Liver (tissue), 8 donors: ENCODE measurements at regions not wholly inside any gene's neighbourhood (a gene's known extent, or its start where the extent isn't known, plus 50 kb on each side); places are given as distances from the start of the nearest gene placed in this dataset.

Experiments used
- DNase-seq: peaks from one replicate; pipeline ENCODE4 v3.0.0-alpha.2; 2017; ENCODE audit warnings: low spot score
- H3K27ac ChIP-seq, 2 donors: one replicate each; pipeline ENCODE4 v1.7.0; 2013; ENCODE audit warnings: inconsistent platforms in 2 of 2, low read length in 2 of 2, control low read depth in 1 of 2, low read depth in 1 of 2, mild to moderate bottlenecking in 1 of 2
- H3K27me3 ChIP-seq, 4 donors: one replicate each; pipeline versions ENCODE4 v1.6.1 to v1.7.0; 2013; ENCODE audit warnings: low read length in 3 of 4, inconsistent platforms in 1 of 4, mild to moderate bottlenecking in 1 of 4, moderate library complexity in 1 of 4; ENCODE audit not compliant: control insufficient read depth in 4 of 4, insufficient read depth in 4 of 4
- H3K36me3 ChIP-seq, 4 donors: one replicate each; pipeline versions ENCODE4 v1.6.1 to v1.7.0; 2013; ENCODE audit warnings: low read length in 3 of 4, mild to moderate bottlenecking in 3 of 4, low read depth in 1 of 4, moderate library complexity in 1 of 4; ENCODE audit not compliant: control insufficient read depth in 4 of 4, insufficient read depth in 3 of 4
- H3K4me1 ChIP-seq, 4 donors: one replicate each; pipeline versions ENCODE4 v1.6.1 to v1.7.0; 2013; ENCODE audit warnings: low read length in 3 of 4, mild to moderate bottlenecking in 3 of 4, moderate library complexity in 1 of 4; ENCODE audit not compliant: control insufficient read depth in 4 of 4, insufficient read depth in 4 of 4
- H3K4me3 ChIP-seq, 3 donors: one replicate each; pipeline versions ENCODE4 v1.6.1 to v1.7.0; 2013; ENCODE audit warnings: low read length in 3 of 3, control low read depth in 1 of 3, low read depth in 1 of 3, mild to moderate bottlenecking in 1 of 3
- H3K9ac ChIP-seq, 2 donors: one replicate each; pipeline ENCODE4 v1.7.0; 2013; ENCODE audit warnings: low read length in 2 of 2, mild to moderate bottlenecking in 2 of 2, moderate library complexity in 2 of 2, control low read depth in 1 of 2, low read depth in 1 of 2
- H3K9me3 ChIP-seq, 4 donors: one replicate each; pipeline versions ENCODE4 v1.6.1 to v1.7.0; 2013; ENCODE audit warnings: low read length in 3 of 4; ENCODE audit not compliant: control insufficient read depth in 4 of 4
- EGR1 ChIP-seq, 2 donors: IDR thresholded peaks; 2 replicates each; pipeline ENCODE4 v1.6.1; 2016 to 2018; ENCODE audit warnings: antibody characterized with exemption in 2 of 2, low read depth in 2 of 2
- FOXA1 ChIP-seq: IDR thresholded peaks from 2 replicates; pipeline ENCODE4 v1.6.1; 2016; ENCODE audit warnings: antibody characterized with exemption
- FOXA2 ChIP-seq: IDR thresholded peaks from 2 replicates; pipeline ENCODE4 v1.6.1; 2016; ENCODE audit warnings: antibody characterized with exemption
- GABPA ChIP-seq, 2 donors: IDR thresholded peaks in 1 of 2; conservative IDR thresholded peaks in 1 of 2; 2 replicates each; pipeline ENCODE4 v1.6.1; 2016; ENCODE audit warnings: antibody characterized with exemption in 2 of 2, mild to moderate bottlenecking in 1 of 2, moderate library complexity in 1 of 2
- HNF4A ChIP-seq, 2 donors: conservative IDR thresholded peaks; 2 replicates each; pipeline ENCODE4 v1.6.1; 2016; ENCODE audit warnings: antibody characterized with exemption in 2 of 2, mild to moderate bottlenecking in 2 of 2
- HNF4G ChIP-seq: IDR thresholded peaks from 2 replicates; pipeline ENCODE4 v1.6.1; 2016; ENCODE audit warnings: antibody characterized with exemption
- JUND ChIP-seq, 2 donors: IDR thresholded peaks; 2 replicates each; pipeline ENCODE4 v1.6.1; 2016; ENCODE audit warnings: antibody characterized with exemption in 2 of 2
- NR2F2 ChIP-seq: IDR thresholded peaks from 2 replicates; pipeline ENCODE4 v1.6.1; 2016; ENCODE audit warnings: antibody characterized with exemption
- RAD21 ChIP-seq, 2 donors: IDR thresholded peaks; 2 replicates each; pipeline ENCODE4 v1.6.1; 2016; ENCODE audit warnings: antibody characterized with exemption in 2 of 2, mild to moderate bottlenecking in 2 of 2
- RXRA ChIP-seq, 2 donors: IDR thresholded peaks; 2 replicates each; pipeline ENCODE4 v1.6.1; 2017 to 2018; ENCODE audit warnings: antibody characterized with exemption in 2 of 2, mild to moderate bottlenecking in 1 of 2
- SP1 ChIP-seq: IDR thresholded peaks from 2 replicates; pipeline ENCODE4 v1.6.1; 2018; ENCODE audit warnings: antibody characterized with exemption, mild to moderate bottlenecking
- TAF1 ChIP-seq: conservative IDR thresholded peaks from 2 replicates; pipeline ENCODE4 v1.6.1; 2016; ENCODE audit warnings: antibody characterized with exemption, mild to moderate bottlenecking
- YY1 ChIP-seq: IDR thresholded peaks from 2 replicates; pipeline ENCODE4 v1.6.1; 2016; ENCODE audit warnings: antibody characterized with exemption, mild to moderate bottlenecking
- WGBS: extraction: QIAGEN DNeasy Blood & Tissue Kit; methylation state at CpG from one replicate; pipeline ENCODE4 v1.1.7; 2013; 5-methylcytosine and 5-hydroxymethylcytosine counted together
- TF ChIP-seq, protein P1 (sequence below): IDR thresholded peaks from 2 replicates; pipeline ENCODE4 v1.6.1; 2016; ENCODE audit warnings: antibody characterized with exemption
- TF ChIP-seq, protein P2 (sequence below): fragments of 150-350 bp; IDR thresholded peaks from 2 replicates; pipeline ENCODE4 v1.5.1; 2017; ENCODE audit warnings: improper control_type of control experiment, low read depth, low read length; ENCODE audit not compliant: missing input control
- TF ChIP-seq, protein P3 (sequence below): IDR thresholded peaks from 2 replicates; pipeline ENCODE4 v1.6.1; 2016; ENCODE audit warnings: antibody characterized with exemption
- TF ChIP-seq, protein P4 (sequence below): IDR thresholded peaks from 2 replicates; pipeline ENCODE4 v1.6.1; 2016; ENCODE audit warnings: antibody characterized with exemption
- donor health status: healthy.
- donor health status: healthy.
- donor health status: healthy.
- donor health status: healthy.
- donor health status: healthy.

DNA sequence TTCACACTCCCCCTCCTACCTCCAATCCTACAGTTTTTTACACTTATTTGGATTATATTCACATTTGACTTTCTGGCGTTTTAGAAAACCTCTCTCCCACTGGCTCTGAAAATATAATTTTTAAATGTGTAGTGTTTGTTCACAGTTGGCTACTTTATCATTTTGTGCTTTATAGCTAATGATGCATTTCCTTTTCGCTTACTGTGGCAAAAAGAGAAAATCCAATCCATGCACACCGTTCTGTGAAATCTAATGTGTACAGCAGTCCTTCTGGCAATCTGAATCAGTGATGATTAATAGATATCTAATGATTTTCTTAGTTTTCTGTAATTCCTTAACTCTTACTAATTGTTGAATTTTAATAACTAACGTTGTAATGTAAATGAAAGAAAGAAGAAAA is 271.5 kb downstream of the ARAP2 start:
- Histone ChIP-seq H3K9me3 (no peaks in the 10 kb centered on the region), H3K36me3 (no peaks in the 10 kb centered on the region), H3K27me3 (no peaks in the 10 kb centered on the region), H3K9ac (no peak overlapping the region), H3K27ac (no peak overlapping the region), H3K4me3 (no peak overlapping the region), H3K4me1 (no peaks in the 10 kb centered on the region)
- 71% methylated on average over 4 of the region's 4 CpGs for WGBS
- no peak for DNase-seq
- TF ChIP-seq, protein P1, sequence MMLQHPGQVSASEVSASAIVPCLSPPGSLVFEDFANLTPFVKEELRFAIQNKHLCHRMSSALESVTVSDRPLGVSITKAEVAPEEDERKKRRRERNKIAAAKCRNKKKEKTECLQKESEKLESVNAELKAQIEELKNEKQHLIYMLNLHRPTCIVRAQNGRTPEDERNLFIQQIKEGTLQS: no peak
- TF ChIP-seq HNF4G (no peak), FOXA2 (no peak)

DNA sequence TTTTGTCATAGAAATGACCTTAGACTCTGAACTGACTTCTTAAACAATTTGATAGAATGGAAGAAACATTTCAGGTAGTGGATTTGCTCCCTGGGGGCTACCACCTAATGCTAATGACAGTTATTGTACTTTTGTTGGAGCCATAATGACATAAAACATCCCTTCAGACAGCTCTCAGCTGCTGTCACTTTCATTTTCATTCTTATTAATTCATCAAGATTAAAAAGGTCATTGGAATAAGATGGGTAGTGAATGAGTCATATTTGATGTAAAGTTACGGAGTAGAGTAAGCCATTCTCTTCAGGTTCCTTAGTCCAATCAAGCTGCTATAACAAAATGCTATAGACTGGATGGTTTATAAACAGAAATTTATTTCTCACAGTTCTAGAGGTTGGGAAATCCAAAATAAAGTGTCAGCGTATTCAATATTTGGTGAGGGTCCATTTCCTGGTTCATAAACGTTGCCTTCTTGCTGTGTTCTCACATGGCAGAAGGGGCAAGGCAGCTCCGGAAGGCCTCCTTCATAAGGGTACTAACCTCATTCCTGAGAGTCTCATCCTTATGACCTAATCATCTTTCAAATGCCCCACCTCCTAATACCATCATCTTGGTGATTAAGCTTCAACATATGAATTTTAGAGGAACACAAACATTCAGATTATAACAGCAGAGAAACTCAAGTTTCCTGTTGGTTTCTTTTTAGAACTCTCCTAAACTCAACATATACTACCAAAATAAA is 268.5 kb downstream of the ARAP2 start:
- H3K4me1 ChIP-seq: no peaks in the 10 kb centered on the region
- H3K36me3 ChIP-seq: no peaks in the 10 kb centered on the region
- whole genome bisulfite sequencing: 82% methylated on average over 4 of the region's 4 CpGs
- H3K27ac ChIP-seq: no peak overlapping the region
- no peak for DNase-seq
- no peaks in the 10 kb centered on the region for H3K9me3 ChIP-seq
- TF ChIP-seq HNF4A (conservative IDR thresholded peaks at IDR 0.05) (no peak), EGR1 (IDR thresholded peaks at IDR 0.05; ENCODE audit: low read depth in 2 of 2) (no peak), FOXA1 (no peak), NR2F2 (no peak), GABPA (IDR thresholded peaks at IDR 0.05 in 1 of 2, conservative IDR thresholded peaks at IDR 0.05 in 1 of 2) (no peak), HNF4G (no peak), RXRA (IDR thresholded peaks at IDR 0.05) (no peak), YY1 (no peak)
- TF ChIP-seq, protein P2, sequence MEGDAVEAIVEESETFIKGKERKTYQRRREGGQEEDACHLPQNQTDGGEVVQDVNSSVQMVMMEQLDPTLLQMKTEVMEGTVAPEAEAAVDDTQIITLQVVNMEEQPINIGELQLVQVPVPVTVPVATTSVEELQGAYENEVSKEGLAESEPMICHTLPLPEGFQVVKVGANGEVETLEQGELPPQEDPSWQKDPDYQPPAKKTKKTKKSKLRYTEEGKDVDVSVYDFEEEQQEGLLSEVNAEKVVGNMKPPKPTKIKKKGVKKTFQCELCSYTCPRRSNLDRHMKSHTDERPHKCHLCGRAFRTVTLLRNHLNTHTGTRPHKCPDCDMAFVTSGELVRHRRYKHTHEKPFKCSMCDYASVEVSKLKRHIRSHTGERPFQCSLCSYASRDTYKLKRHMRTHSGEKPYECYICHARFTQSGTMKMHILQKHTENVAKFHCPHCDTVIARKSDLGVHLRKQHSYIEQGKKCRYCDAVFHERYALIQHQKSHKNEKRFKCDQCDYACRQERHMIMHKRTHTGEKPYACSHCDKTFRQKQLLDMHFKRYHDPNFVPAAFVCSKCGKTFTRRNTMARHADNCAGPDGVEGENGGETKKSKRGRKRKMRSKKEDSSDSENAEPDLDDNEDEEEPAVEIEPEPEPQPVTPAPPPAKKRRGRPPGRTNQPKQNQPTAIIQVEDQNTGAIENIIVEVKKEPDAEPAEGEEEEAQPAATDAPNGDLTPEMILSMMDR: no peak
- TF ChIP-seq, protein P1: no peak
- H3K4me3 ChIP-seq: no peak overlapping the region
- no peak overlapping the region for H3K9ac ChIP-seq
- H3K27me3 ChIP-seq: no peaks in the 10 kb centered on the region

DNA sequence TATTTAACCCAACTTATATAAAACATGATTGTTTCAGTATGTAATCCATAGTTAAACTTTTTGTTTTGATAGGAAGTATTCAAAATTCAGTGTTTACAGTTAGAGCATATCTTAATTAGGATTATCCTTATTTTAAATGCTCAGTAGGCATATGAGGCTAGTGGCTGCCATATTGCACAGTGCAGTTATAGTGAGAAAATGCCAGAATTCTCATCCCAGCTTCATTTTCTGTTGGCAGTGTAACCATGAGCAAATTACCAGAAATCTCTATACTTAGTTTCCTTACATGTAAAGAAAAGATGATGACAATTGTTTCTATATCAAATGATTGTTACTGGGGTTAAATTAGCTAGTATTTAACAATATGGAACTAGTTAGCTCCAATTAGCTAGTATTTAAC is 265.8 kb downstream of the ARAP2 start:
- Histone ChIP-seq H3K9ac (no peak overlapping the region), H3K4me1 (no peaks in the 10 kb centered on the region), H3K4me3 (no peak overlapping the region), H3K36me3 (no peaks in the 10 kb centered on the region), H3K9me3 (no peaks in the 10 kb centered on the region), H3K27ac (no peak overlapping the region), H3K27me3 (no peaks in the 10 kb centered on the region)
- no peak for DNase-seq
- TF ChIP-seq JUND (IDR thresholded peaks at IDR 0.05) (no peak), RAD21 (IDR thresholded peaks at IDR 0.05) (no peak), GABPA (IDR thresholded peaks at IDR 0.05 in 1 of 2, conservative IDR thresholded peaks at IDR 0.05 in 1 of 2) (no peak), HNF4A (conservative IDR thresholded peaks at IDR 0.05) (no peak), YY1 (no peak), EGR1 (IDR thresholded peaks at IDR 0.05; ENCODE audit: low read depth in 2 of 2) (no peak), HNF4G (no peak), TAF1 (no peak), FOXA1 (no peak), FOXA2 (no peak), RXRA (IDR thresholded peaks at IDR 0.05) (no peak), SP1 (no peak), NR2F2 (no peak)
- TF ChIP-seq, protein P2: no peak
- TF ChIP-seq, protein P3, sequence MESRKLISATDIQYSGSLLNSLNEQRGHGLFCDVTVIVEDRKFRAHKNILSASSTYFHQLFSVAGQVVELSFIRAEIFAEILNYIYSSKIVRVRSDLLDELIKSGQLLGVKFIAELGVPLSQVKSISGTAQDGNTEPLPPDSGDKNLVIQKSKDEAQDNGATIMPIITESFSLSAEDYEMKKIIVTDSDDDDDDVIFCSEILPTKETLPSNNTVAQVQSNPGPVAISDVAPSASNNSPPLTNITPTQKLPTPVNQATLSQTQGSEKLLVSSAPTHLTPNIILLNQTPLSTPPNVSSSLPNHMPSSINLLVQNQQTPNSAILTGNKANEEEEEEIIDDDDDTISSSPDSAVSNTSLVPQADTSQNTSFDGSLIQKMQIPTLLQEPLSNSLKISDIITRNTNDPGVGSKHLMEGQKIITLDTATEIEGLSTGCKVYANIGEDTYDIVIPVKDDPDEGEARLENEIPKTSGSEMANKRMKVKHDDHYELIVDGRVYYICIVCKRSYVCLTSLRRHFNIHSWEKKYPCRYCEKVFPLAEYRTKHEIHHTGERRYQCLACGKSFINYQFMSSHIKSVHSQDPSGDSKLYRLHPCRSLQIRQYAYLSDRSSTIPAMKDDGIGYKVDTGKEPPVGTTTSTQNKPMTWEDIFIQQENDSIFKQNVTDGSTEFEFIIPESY: no peak
- TF ChIP-seq, protein P4, sequence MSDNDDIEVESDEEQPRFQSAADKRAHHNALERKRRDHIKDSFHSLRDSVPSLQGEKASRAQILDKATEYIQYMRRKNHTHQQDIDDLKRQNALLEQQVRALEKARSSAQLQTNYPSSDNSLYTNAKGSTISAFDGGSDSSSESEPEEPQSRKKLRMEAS: no peak
